22Rv1 (cell line): ENCODE measurements at regions not wholly inside any gene's neighbourhood (a gene's known extent, or its start where the extent isn't known, plus 50 kb on each side); places are given as distances from the start of the nearest gene placed in this dataset.

Experiments used
- H3K27ac ChIP-seq: fragments of 450-650 bp; 2 replicates; pipeline ENCODE4 v1.5.1; 2017
- CTCF ChIP-seq: fragments of 450-650 bp; IDR thresholded peaks from 2 replicates; pipeline ENCODE4 v1.5.1; 2017; ENCODE audit warnings: mild to moderate bottlenecking
- ZFX ChIP-seq: fragments of 450-650 bp; IDR thresholded peaks from 2 replicates; pipeline ENCODE4 v1.6.1; 2017; ENCODE audit warnings: antibody characterized with exemption, borderline replicate concordance

- peak overlapping the region; percentile 44 for H3K27ac ChIP-seq
- peak; percentile 81 for TF ChIP-seq CTCF
- no peak for TF ChIP-seq ZFX
Observed at GRCh38 chr13:90868321-90868920, 479.1 kb upstream of the MIR17HG start.

GRCh38 chr13:90869580-90869979 lies 477.9 kb upstream of the MIR17HG start:
- TF ChIP-seq ZFX (no peak), CTCF (no peak)
- H3K27ac ChIP-seq: no peak overlapping the region

GRCh38 chr13:90872491-90873025 lies 474.9 kb upstream of the MIR17HG start:
- TF ChIP-seq CTCF: no peak
- no peak for TF ChIP-seq ZFX
- no peak overlapping the region for H3K27ac ChIP-seq

- H3K27ac ChIP-seq: no peak overlapping the region
- TF ChIP-seq CTCF (no peak), ZFX (no peak)
Observed at GRCh38 chr13:90880790-90881189, 466.7 kb upstream of the MIR17HG start.

GRCh38 chr13:90882551-90882950 lies 464.9 kb upstream of the MIR17HG start:
- H3K27ac ChIP-seq: no peak overlapping the region
- no peak for TF ChIP-seq CTCF
- no peak for TF ChIP-seq ZFX

GRCh38 chr13:90883592-90883991 lies 463.9 kb upstream of the MIR17HG start:
- TF ChIP-seq CTCF (no peak), ZFX (no peak)
- H3K27ac ChIP-seq: no peak overlapping the region

- TF ChIP-seq CTCF (no peak), ZFX (no peak)
- no peak overlapping the region for H3K27ac ChIP-seq
Observed at GRCh38 chr13:90884066-90884465, 463.4 kb upstream of the MIR17HG start.
